Activated naive CD4-positive, alpha-beta T cell treated with anti-CD3 and anti-CD28 coated beads for 36 hours (primary cell): ENCODE measurements at regions not wholly inside any gene's neighbourhood (a gene's known extent, or its start where the extent isn't known, plus 50 kb on each side); places are given as distances from the start of the nearest gene placed in this dataset.
"Not testable (repeated sequence)": the region's sequence is repeated elsewhere in the genome, so short reads cannot be mapped to it uniquely, and the experiment has no call there.

Experiments used
- CTCF ChIA-PET: fragments of 350-600 bp; sonication (Branson Sonifier 250); formaldehyde crosslinking; loops from one replicate; lab custom pipeline; 2021; ENCODE audit warnings: antibody characterized with exemption; lab: Charles Lee
- DNase-seq: peaks from one replicate; pipeline ENCODE4 v3.0.0-alpha.2; 2020
- H3K27ac Mint-ChIP-seq: one replicate; pipeline ENCODE4 v1.8.0; 2021; ENCODE audit warnings: mild to moderate bottlenecking, mixed read lengths
- H3K27me3 Mint-ChIP-seq: one replicate; pipeline ENCODE4 v1.8.0; 2021; ENCODE audit warnings: low read depth, mixed read lengths
- H3K36me3 Mint-ChIP-seq: one replicate; pipeline ENCODE4 v1.8.0; 2021; ENCODE audit warnings: low read depth, mixed read lengths
- H3K4me1 Mint-ChIP-seq: one replicate; pipeline ENCODE4 v1.8.0; 2021; ENCODE audit warnings: low read depth, mixed read lengths
- H3K4me3 Mint-ChIP-seq: one replicate; pipeline ENCODE4 v1.8.0; 2021; ENCODE audit warnings: mild to moderate bottlenecking, moderate library complexity, mixed read lengths
- H3K9me3 Mint-ChIP-seq: one replicate; pipeline ENCODE4 v1.8.0; 2021; ENCODE audit warnings: mixed read lengths
- intact Hi-C: fragments of 100-400 bp; cut with micrococcal nuclease; formaldehyde crosslinking; loops from one replicate; pipeline ENCODE4 v1.15.1; 2023

DNA sequence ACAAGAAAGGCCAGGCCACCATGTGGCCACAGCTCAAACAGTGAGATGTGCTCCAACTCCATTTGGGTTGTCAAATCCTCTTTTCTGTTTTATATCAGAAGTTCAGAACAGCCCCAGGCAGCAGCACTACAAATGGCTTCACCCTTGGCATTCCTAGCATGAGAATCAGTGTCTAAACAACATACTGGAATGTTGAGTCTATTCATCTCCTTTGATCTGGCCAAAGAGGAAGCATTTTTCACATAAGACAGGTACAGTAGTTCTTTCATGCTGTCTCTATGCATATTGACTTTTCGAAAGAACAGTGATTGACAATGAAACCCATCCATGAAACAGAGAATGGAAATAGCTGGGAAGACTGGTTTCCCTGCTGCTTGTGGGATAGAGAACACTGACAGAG, 289.5 kb downstream of the USP46 start:
- intact Hi-C loops: loop anchor here (10.0 kb wide), 1 partner anchor 175 kb away; no protein-coding TSS in a partner anchor
- Mint-ChIP-seq H3K27ac (no peak overlapping the region), H3K4me3 (no peak overlapping the region), H3K27me3 (peaks cover 4% of the 10 kb centered on the region), H3K36me3 (no peaks in the 10 kb centered on the region), H3K4me1 (no peaks in the 10 kb centered on the region), H3K9me3 (no peaks in the 10 kb centered on the region)
- DNase-seq: no peak
- CTCF ChIA-PET: no interaction called here

DNA sequence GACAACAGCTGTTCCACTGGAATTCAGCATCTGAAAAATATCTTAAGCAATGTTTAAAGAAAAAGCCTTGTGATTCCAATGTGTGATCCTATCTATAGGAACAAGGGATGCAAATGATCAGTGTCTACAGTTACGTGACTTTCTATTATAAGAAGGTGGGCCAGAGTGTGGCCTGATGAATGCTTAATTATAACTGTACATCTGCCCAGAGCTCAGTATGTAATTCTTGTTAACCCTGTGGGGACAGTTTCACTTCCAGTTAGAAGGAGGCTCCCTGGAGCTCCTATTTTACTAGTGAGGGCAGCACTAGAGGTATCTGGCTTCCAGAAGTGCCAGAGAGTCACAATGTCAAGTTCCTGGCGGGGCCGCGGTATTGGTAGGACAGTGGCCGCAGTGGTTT, 288.5 kb downstream of the USP46 start:
- H3K27me3 Mint-ChIP-seq: peaks cover 4% of the 10 kb centered on the region
- no peaks in the 10 kb centered on the region for H3K36me3 Mint-ChIP-seq
- CTCF ChIA-PET: no interaction called here
- H3K9me3 Mint-ChIP-seq: no peaks in the 10 kb centered on the region
- H3K4me3 Mint-ChIP-seq: no peak overlapping the region
- DNase-seq: no peak
- intact Hi-C loops: loop anchor here (10.0 kb wide), 1 partner anchor 174 kb away; no protein-coding TSS in a partner anchor
- H3K4me1 Mint-ChIP-seq: no peaks in the 10 kb centered on the region
- H3K27ac Mint-ChIP-seq: no peak overlapping the region

DNA sequence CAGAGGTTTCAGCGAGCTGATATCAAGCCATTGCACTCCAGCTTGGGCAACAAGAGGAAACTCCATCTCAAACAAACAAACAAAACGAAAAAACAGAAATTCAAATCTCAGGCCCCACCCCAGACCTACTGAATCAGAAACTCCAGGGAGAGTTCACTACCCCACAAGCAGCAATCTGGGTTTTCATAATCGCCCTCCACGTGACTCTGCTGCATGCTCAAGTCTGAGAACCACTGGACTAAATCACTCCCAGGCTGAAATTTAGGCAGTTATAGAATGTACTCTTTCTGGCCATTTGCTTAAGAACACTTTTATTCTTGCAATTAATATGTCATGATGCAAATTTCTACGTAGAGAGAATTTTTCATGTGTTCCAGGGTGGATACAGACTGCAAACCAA, 287.3 kb downstream of the USP46 start:
- intact Hi-C loops: loop anchor here (10.0 kb wide), 1 partner anchor 173 kb away; no protein-coding TSS in a partner anchor
- Mint-ChIP-seq H3K4me3 (no peak overlapping the region), H3K27ac (no peak overlapping the region), H3K27me3 (peaks cover 5% of the 10 kb centered on the region), H3K4me1 (no peaks in the 10 kb centered on the region), H3K36me3 (no peaks in the 10 kb centered on the region), H3K9me3 (no peaks in the 10 kb centered on the region)
- DNase-seq: no peak
- CTCF ChIA-PET: no interaction called here

DNA sequence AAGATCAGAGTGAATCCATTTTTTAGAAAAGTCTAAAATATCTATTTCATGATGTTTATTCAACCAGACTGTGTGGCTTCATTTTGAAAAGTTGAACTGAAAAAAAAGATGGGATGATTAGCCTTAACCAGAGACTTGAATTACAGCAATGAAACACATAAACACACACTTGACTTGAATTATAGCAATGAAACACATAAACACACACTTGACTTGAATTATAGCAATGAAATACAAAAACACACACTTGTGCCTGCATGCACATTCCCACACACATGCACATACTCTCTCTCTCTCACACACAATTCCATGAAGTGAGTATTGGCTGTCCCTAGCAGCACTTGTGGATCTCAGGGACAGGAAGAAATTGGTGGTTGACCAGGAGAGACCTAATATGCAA, 286.8 kb downstream of the USP46 start:
- CTCF ChIA-PET: no interaction called here
- H3K9me3 Mint-ChIP-seq: no peaks in the 10 kb centered on the region
- H3K4me3 Mint-ChIP-seq: no peak overlapping the region
- no peak for DNase-seq
- intact Hi-C loops: loop anchor here (10.0 kb wide), 1 partner anchor 173 kb away; no protein-coding TSS in a partner anchor
- no peaks in the 10 kb centered on the region for H3K36me3 Mint-ChIP-seq
- no peak overlapping the region for H3K27ac Mint-ChIP-seq
- peaks cover 8% of the 10 kb centered on the region for H3K27me3 Mint-ChIP-seq
- no peaks in the 10 kb centered on the region for H3K4me1 Mint-ChIP-seq

DNA sequence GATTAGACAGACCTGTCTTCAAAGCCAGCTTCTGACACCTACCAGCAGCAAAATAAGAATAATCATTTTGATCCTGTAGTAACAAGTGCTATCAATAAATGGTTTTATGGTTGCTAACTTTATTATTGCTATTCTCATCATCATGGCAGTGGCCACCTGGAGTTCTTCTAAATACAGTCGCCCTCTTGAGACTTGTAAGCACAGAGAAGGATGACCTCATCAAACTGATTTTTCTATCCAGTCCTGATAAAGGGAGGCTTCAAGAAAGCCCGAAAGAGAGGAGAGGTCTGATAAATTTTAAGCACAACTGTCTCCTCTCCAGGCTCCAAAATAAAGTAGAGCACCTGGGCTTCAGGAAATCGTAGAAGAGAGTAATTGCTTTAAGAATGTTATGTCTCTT, 286.4 kb downstream of the USP46 start:
- Mint-ChIP-seq H3K27ac (no peak overlapping the region), H3K4me3 (no peak overlapping the region), H3K36me3 (no peaks in the 10 kb centered on the region), H3K9me3 (no peaks in the 10 kb centered on the region), H3K4me1 (no peaks in the 10 kb centered on the region), H3K27me3 (peaks cover 8% of the 10 kb centered on the region)
- intact Hi-C loops: loop anchor here (10.0 kb wide), 1 partner anchor 172 kb away; no protein-coding TSS in a partner anchor
- no peak for DNase-seq
- CTCF ChIA-PET: no interaction called here

DNA sequence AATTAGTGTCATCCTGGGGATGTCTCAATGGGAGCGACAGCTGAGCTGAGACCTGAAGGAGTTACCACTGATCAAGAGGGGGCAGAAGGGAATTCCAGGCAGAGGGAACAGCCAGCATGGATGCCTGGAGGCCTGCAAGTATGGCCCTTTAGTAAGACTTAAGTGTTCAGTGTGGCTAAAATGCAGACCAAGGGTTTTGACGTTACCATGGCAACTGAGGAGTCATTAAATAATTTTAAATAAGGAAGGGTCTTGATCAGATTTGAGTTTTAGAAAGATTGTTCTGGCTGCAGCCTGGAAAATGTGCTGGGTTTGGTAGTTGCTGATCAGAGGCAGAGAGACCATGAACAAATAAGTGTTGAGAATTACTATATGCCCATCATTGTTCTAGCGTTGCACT, 285.5 kb downstream of the USP46 start:
- Mint-ChIP-seq H3K4me3 (no peak overlapping the region), H3K36me3 (no peaks in the 10 kb centered on the region), H3K4me1 (no peaks in the 10 kb centered on the region), H3K27me3 (peaks cover 13% of the 10 kb centered on the region), H3K27ac (no peak overlapping the region), H3K9me3 (no peaks in the 10 kb centered on the region)
- intact Hi-C loops: loop anchor here (10.0 kb wide), 1 partner anchor 171 kb away; no protein-coding TSS in a partner anchor
- CTCF ChIA-PET: no interaction called here
- no peak for DNase-seq

DNA sequence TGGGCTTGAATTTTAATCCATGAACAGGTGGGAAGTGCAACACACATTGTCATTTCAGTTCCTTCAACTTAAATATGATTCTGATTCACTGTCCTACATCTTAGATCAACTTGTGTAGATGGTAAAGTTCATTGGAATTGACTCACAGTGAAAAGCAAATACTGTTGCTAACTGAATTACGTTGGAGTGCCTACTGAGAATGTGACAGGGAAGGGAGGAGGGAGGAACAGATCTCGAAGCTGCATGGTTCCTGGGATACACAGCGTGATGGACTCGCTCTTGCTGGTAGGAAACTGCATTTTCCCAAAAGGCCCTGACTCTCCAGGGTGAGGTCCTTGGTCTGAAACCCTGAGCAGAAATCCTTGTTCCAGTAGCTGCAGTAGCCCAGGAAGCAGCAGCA, 284.2 kb downstream of the USP46 start:
- Mint-ChIP-seq H3K36me3 (no peaks in the 10 kb centered on the region), H3K27me3 (peaks cover 15% of the 10 kb centered on the region), H3K4me3 (no peak overlapping the region), H3K9me3 (no peaks in the 10 kb centered on the region), H3K4me1 (no peaks in the 10 kb centered on the region), H3K27ac (no peak overlapping the region)
- CTCF ChIA-PET: interaction anchor here (0.6 to 1.6 kb wide), 3 partner anchors 43 to 1859 kb away, joined by 3 to 5 read pairs (median 3); no protein-coding TSS in a partner anchor
- no peak for DNase-seq
- intact Hi-C loops: loop anchor here (10.0 kb wide), 1 partner anchor 170 kb away; no protein-coding TSS in a partner anchor

DNA sequence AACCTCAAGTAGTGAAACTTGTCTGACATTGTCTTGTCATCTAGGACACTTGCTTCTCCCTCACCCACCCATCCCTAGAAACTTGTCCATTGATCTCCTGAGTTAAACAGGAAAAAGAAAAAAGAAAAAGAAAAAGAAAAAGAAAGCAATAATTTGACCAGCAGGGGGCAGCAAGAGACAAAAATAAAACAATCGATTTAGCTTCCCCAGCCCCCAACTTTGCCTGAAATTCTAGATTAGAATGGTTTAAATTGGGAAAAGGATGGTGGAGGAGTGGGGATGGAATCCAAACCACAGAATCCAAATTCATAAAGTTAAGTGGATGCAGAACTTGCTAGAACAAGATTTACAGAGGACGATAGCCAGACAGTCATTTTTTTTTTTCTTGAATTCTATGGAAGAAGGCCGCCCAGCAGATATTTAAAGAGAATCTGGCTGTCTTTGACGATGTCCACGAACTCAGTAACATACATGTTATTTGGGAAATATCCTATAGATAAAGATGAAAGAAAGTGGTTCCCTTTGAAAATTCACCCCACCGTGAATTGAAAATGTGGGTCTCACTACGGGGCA, 282.9 kb downstream of the USP46 start:
- H3K4me3 Mint-ChIP-seq: no peak overlapping the region
- no peaks in the 10 kb centered on the region for H3K36me3 Mint-ChIP-seq
- peak; percentile 25 for DNase-seq
- H3K27me3 Mint-ChIP-seq: peaks cover 15% of the 10 kb centered on the region
- H3K4me1 Mint-ChIP-seq: no peaks in the 10 kb centered on the region
- intact Hi-C loops: loop anchor here (1.0 to 10.0 kb wide), 4 partner anchors 169 to 1858 kb away; no protein-coding TSS in a partner anchor
- no peaks in the 10 kb centered on the region for H3K9me3 Mint-ChIP-seq
- H3K27ac Mint-ChIP-seq: no peak overlapping the region
- CTCF ChIA-PET: interaction anchor here (0.6 to 1.7 kb wide), 6 partner anchors 14 to 1858 kb away, joined by 3 to 7 read pairs (median 4); no protein-coding TSS in a partner anchor

DNA sequence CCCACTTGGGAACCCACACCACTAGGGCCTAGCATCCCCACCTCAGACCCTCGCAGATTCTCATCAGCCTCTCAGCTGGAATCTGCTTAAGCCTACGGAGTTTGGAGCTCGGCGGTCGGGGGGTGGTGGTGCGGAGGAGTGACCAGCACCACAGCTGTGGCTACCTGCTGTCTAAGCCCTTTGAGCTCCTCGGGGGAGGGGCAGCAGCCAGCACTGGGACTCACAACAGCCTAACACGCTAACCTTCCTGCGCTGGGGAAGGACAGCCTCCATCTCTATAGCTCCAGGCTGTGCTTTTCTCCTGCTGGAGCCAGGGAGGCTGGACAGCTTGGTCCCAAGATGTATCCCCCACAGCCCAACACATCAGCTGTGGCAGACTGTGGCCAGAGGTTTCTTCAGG, 281.5 kb downstream of the USP46 start:
- H3K36me3 Mint-ChIP-seq: no peaks in the 10 kb centered on the region
- H3K9me3 Mint-ChIP-seq: no peaks in the 10 kb centered on the region
- peaks cover 15% of the 10 kb centered on the region for H3K27me3 Mint-ChIP-seq
- CTCF ChIA-PET: no interaction called here
- intact Hi-C loops: loop anchor here (10.0 kb wide), 1 partner anchor 167 kb away; no protein-coding TSS in a partner anchor
- no peaks in the 10 kb centered on the region for H3K4me1 Mint-ChIP-seq
- H3K27ac Mint-ChIP-seq: no peak overlapping the region
- DNase-seq: no peak
- H3K4me3 Mint-ChIP-seq: no peak overlapping the region

DNA sequence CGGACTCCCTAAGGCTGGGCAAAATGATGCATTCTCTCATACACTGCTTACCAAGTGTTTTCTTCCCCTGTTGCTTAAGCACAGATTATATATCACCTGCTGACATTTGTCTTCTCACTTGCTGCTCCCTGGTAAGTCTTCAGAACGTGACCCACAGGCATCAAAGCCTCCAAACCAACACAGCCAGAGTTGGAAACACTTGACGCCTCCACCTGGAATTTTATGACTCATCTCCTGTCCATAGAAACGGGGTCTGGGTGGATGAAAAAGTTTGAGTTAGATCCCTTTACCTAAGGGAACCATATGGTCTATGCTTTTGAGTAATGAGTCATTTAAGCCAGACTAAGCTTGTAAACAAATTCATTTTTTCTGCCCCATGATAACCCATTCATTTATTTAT, 251.6 kb downstream of the USP46 start:
- intact Hi-C loops: no loop called here
- H3K27me3 Mint-ChIP-seq: peaks cover 5% of the 10 kb centered on the region
- H3K27ac Mint-ChIP-seq: no peak overlapping the region
- CTCF ChIA-PET: interaction anchor here (0.6 kb wide), 1 partner anchor 745 kb away, joined by 3 read pairs; no protein-coding TSS in a partner anchor
- no peaks in the 10 kb centered on the region for H3K36me3 Mint-ChIP-seq
- H3K4me3 Mint-ChIP-seq: no peak overlapping the region
- H3K4me1 Mint-ChIP-seq: no peaks in the 10 kb centered on the region
- no peak for DNase-seq
- peaks cover 15% of the 10 kb centered on the region for H3K9me3 Mint-ChIP-seq

DNA sequence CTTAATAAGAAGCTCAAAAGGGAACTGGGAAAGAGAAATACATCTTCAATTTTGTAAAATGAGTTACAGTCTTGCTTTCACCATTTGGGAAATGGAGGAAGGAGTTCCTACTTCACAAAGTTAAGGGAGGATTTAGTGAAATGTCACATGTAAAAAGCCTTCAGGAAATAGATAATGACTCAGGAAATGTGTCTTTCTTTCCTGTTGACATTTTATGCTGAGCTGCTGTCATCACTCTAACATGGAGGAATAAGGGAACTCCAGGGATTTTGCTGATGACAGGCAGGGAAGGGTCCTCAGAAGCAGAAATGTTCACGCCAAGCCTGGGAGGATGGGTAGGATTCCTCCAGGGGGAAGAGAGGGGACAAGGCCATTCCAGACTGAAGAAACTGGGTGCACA, 251.1 kb downstream of the USP46 start:
- intact Hi-C loops: no loop called here
- Mint-ChIP-seq H3K4me3 (no peak overlapping the region), H3K36me3 (peaks cover under 1% of the 10 kb centered on the region), H3K27me3 (peaks cover 7% of the 10 kb centered on the region), H3K27ac (no peak overlapping the region), H3K9me3 (peaks cover 15% of the 10 kb centered on the region), H3K4me1 (no peaks in the 10 kb centered on the region)
- DNase-seq: no peak
- CTCF ChIA-PET: interaction anchor here (0.6 kb wide), 1 partner anchor 744 kb away, joined by 3 read pairs; no protein-coding TSS in a partner anchor

DNA sequence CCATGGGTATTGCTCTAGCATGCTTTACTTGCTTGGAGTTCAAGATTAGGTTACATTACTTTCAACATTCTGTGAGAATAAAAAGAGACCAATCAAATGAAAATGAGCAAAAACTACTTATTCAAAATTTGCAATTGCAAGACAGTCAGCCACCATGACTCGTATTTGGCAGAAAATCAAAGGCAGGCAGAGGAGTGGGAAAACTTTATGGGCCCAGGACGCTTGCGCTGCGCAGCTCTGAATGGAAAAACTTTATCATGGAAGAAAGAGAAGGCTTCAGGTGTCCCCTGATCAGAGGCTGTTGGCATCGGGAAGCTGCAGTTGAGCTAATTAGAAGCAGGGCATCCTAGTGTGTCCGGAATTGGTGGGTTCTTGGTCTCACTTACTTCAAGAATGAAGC, 250.6 kb downstream of the USP46 start:
- no peak overlapping the region for H3K27ac Mint-ChIP-seq
- DNase-seq: no peak
- H3K4me1 Mint-ChIP-seq: no peaks in the 10 kb centered on the region
- no peak overlapping the region for H3K4me3 Mint-ChIP-seq
- peaks cover 11% of the 10 kb centered on the region for H3K27me3 Mint-ChIP-seq
- intact Hi-C loops: no loop called here
- CTCF ChIA-PET: no interaction called here
- H3K36me3 Mint-ChIP-seq: peaks cover 2% of the 10 kb centered on the region
- peaks cover 15% of the 10 kb centered on the region for H3K9me3 Mint-ChIP-seq

DNA sequence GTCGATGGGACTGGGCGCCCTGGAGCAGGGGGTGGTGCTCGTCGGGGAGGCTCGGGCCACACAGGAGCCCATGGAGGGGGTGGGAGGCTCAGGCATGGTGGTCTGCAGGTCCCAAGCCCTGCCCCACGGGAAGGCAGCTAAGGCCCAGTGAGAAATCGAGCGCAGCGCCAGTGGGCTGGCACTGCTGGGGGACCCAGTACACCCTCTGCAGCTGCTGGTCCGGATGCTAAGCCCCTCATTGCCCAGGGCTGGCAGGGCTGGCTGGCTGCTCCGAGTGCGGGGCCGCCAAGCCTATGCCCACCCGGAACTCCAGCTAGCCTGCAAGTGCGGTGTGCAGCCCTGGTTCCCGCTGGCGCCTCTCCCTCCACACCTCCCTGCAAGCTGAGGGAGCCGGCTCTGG, 249.3 kb downstream of the USP46 start:
- H3K27me3 Mint-ChIP-seq: peaks cover 11% of the 10 kb centered on the region
- H3K36me3 Mint-ChIP-seq, H3K4me3 Mint-ChIP-seq, H3K27ac Mint-ChIP-seq, intact Hi-C loops, H3K4me1 Mint-ChIP-seq, CTCF ChIA-PET, DNase-seq: not testable (repeated sequence)
- peaks cover 15% of the 10 kb centered on the region for H3K9me3 Mint-ChIP-seq
